Cardiac fibroblast (primary cell): ENCODE measurements at regions not wholly inside any gene's neighbourhood (a gene's known extent, or its start where the extent isn't known, plus 50 kb on each side); places are given as distances from the start of the nearest gene placed in this dataset.

ENCODE experiments used
- DNase-seq, 2 donors: peaks; one replicate each; pipeline versions ENCODE4 v3.0.0 to v3.0.0-alpha.2; 2010; ENCODE audit warnings: low read depth in 2 of 2
- H3K4me3 ChIP-seq, 2 donors: replicated peaks in 1 of 2; 1 replicate in 1 of 2; 2 replicates in 1 of 2; pipeline ENCODE4 v1.5.1; 2011; ENCODE audit warnings: low read depth in 2 of 2, low read length in 2 of 2, mild to moderate bottlenecking in 2 of 2, moderate library complexity in 1 of 2
- TF ChIP-seq, protein P1 (sequence below): IDR thresholded peaks from one replicate; pipeline ENCODE4 v1.5.1; 2011; ENCODE audit warnings: low read depth, mild to moderate bottlenecking, low read length, inconsistent platforms

DNA sequence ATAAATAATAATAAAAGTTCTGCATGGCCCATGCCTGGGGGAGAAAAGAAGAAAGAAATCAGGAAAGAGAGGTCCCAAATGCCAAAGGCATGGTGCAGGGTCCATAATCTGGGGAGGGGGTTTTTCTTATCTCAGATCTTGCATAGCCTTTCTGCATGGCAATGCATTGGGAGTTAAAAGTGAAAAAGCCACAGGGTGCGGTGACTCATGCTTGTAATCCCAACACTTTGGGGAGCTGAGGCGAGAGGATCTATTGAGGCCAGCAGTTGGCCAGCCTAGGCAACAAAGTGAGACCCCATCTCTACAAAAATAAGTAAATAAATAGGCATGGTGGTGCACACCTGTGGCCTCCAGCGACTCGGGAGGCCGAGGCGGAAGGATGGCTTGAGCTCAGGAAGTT lies 76.8 kb upstream of the GATA2 start:
- TF ChIP-seq, protein P1, sequence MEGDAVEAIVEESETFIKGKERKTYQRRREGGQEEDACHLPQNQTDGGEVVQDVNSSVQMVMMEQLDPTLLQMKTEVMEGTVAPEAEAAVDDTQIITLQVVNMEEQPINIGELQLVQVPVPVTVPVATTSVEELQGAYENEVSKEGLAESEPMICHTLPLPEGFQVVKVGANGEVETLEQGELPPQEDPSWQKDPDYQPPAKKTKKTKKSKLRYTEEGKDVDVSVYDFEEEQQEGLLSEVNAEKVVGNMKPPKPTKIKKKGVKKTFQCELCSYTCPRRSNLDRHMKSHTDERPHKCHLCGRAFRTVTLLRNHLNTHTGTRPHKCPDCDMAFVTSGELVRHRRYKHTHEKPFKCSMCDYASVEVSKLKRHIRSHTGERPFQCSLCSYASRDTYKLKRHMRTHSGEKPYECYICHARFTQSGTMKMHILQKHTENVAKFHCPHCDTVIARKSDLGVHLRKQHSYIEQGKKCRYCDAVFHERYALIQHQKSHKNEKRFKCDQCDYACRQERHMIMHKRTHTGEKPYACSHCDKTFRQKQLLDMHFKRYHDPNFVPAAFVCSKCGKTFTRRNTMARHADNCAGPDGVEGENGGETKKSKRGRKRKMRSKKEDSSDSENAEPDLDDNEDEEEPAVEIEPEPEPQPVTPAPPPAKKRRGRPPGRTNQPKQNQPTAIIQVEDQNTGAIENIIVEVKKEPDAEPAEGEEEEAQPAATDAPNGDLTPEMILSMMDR, result no peak
- no peak overlapping the region for H3K4me3 ChIP-seq
- DNase-seq, result no peak

- DNase-seq, result peak in 1 of 2 donors; percentile 71
- H3K4me3 ChIP-seq, result no peak overlapping the region
- TF ChIP-seq, protein P1, result no peak
Measured at GRCh38 chr3:128568602-128569490, 75.8 kb upstream of the GATA2 start.

DNA sequence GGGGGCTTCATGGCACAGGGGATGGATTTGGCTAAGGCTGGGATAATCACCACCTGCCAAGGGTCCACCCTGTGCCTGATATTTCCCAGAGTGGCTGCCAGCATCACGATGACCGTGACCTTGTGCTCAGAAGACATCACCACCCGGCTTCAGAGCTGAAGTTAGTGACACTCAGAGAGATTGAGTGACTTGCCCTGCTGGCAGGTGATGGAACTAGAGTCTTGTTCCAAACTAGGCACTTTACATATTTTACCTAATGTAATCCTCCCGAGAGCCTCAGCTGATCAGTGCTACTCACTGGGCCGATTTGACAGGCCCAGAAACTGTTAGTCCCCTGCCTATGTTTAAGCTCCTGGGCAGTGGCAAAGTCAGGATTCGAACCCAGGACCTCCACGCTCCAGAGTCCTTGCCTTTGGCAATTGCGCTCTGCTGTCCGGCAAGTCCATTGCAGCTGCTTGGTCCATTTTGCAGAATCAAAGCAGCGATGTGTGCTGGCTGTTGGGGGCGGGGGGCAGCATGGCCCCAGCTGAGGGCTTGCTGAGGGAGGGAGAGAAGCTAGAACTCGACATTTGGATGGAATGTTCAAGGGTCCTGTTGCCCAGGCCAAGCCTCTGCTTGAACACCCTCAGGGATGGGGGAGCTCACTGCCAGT lies 74.8 kb upstream of the GATA2 start:
- H3K4me3 ChIP-seq, result no peak overlapping the region
- no peak for DNase-seq
- TF ChIP-seq, protein P1, result no peak

GRCh38 chr3:128567141-128567540 lies 74.1 kb upstream of the GATA2 start:
- no peak overlapping the region for H3K4me3 ChIP-seq
- TF ChIP-seq, protein P1, result no peak
- DNase-seq, result no peak

GRCh38 chr3:128563439-128563838 lies 70.4 kb upstream of the GATA2 start:
- TF ChIP-seq, protein P1, result no peak
- no peak overlapping the region for H3K4me3 ChIP-seq
- peak; percentile 28 to 40 for DNase-seq

- TF ChIP-seq, protein P1, result no peak
- no peak for DNase-seq
- H3K4me3 ChIP-seq, result no peak overlapping the region
Measured at GRCh38 chr3:128561504-128561903, 68.5 kb upstream of the GATA2 start.
